PC-9 (cell line): ENCODE measurements at regions not wholly inside any gene's neighbourhood (a gene's known extent, or its start where the extent isn't known, plus 50 kb on each side); places are given as distances from the start of the nearest gene placed in this dataset.

ENCODE experiments used
- BruUV-seq: library from RNA; stranded (reverse); fragments of 400-500 nt; replicated peaks from 2 replicates; lab custom pipeline; 2021; lab: Mats Ljungman, UMichigan
- CTCF ChIA-PET: fragments of 300-600 bp; sonication (Branson Sonifier 250); formaldehyde crosslinking; loops from one replicate; lab custom pipeline; 2022; ENCODE audit warnings: antibody characterized with exemption; lab: Charles Lee
- POLR2A ChIA-PET: fragments of 300-600 bp; sonication (Branson Sonifier 250); formaldehyde crosslinking; loops from one replicate; lab custom pipeline; 2022; ENCODE audit warnings: antibody characterized with exemption; ENCODE audit not compliant: unreplicated experiment; lab: Charles Lee
- DNase-seq, 2 experiments: peaks; one replicate each; pipeline versions ENCODE4 v3.0.0 to v3.0.0-alpha.2; 2015 to 2022; ENCODE audit warnings: mixed read lengths in 1 of 2
- H2AFZ ChIP-seq: fragments of 200-600 bp; sonication (generic); 2 replicates; pipeline ENCODE4 v1.8.1; 2017; ENCODE audit warnings: antibody characterized with exemption
- H3F3A ChIP-seq: fragments of 200-600 bp; sonication (generic); 2 replicates; pipeline ENCODE4 v1.8.1; 2017; ENCODE audit warnings: antibody characterized with exemption, mild to moderate bottlenecking, low read depth; ENCODE audit not compliant: insufficient read depth
- H3K27ac ChIP-seq: fragments of 200-600 bp; sonication (generic); 2 replicates; pipeline ENCODE4 v1.6.1; 2016; ENCODE audit warnings: mixed run types
- H3K27me3 ChIP-seq: fragments of 200-600 bp; sonication (generic); 2 replicates; pipeline ENCODE4 v1.6.1; 2016; ENCODE audit warnings: low read depth, mixed run types; ENCODE audit not compliant: insufficient read depth
- H3K36me3 ChIP-seq: fragments of 200-600 bp; sonication (generic); 2 replicates; pipeline ENCODE4 v1.6.1; 2016; ENCODE audit warnings: low read depth, mixed run types
- H3K4me1 ChIP-seq: fragments of 200-600 bp; sonication (generic); replicated peaks from 2 replicates; pipeline ENCODE4 v1.6.1; 2016; ENCODE audit warnings: mixed run types; ENCODE audit not compliant: insufficient read depth
- H3K4me2 ChIP-seq: fragments of 200-600 bp; sonication (generic); 2 replicates; pipeline ENCODE4 v1.6.1; 2017; ENCODE audit warnings: mixed run types
- H3K4me3 ChIP-seq: fragments of 200-600 bp; sonication (generic); 2 replicates; pipeline ENCODE4 v1.6.1; 2016; ENCODE audit warnings: mixed run types
- H3K79me2 ChIP-seq: fragments of 200-600 bp; sonication (generic); 2 replicates; pipeline ENCODE4 v1.6.1; 2017; ENCODE audit warnings: low read depth, mixed run types
- H3K9me2 ChIP-seq: fragments of 200-600 bp; sonication (generic); 2 replicates; pipeline ENCODE4 v1.8.1; 2017; ENCODE audit warnings: mild to moderate bottlenecking; ENCODE audit not compliant: insufficient read depth
- H3K9me3 ChIP-seq: fragments of 200-600 bp; sonication (generic); 2 replicates; pipeline ENCODE4 v1.8.1; 2016; ENCODE audit warnings: low read depth; ENCODE audit not compliant: insufficient read depth
- H4K20me1 ChIP-seq: fragments of 200-600 bp; sonication (generic); 2 replicates; pipeline ENCODE4 v1.8.1; 2017; ENCODE audit not compliant: insufficient read depth
- CTCF ChIP-seq: fragments of 200-600 bp; sonication (generic); conservative IDR thresholded peaks from 2 replicates; pipeline ENCODE4 v1.6.1; 2017; ENCODE audit warnings: mixed run types, antibody characterized with exemption, mild to moderate bottlenecking, moderate library complexity
- EZH2 ChIP-seq: fragments of 200-600 bp; sonication (generic); IDR thresholded peaks from 2 replicates; pipeline ENCODE4 v1.8.0; 2017; ENCODE audit warnings: antibody characterized with exemption, low read depth
- intact Hi-C: fragments of 100-400 bp; cut with micrococcal nuclease; formaldehyde crosslinking; loops from one replicate; pipeline ENCODE4 v1.10.0; 2022; ENCODE audit not compliant: unreplicated experiment

DNA sequence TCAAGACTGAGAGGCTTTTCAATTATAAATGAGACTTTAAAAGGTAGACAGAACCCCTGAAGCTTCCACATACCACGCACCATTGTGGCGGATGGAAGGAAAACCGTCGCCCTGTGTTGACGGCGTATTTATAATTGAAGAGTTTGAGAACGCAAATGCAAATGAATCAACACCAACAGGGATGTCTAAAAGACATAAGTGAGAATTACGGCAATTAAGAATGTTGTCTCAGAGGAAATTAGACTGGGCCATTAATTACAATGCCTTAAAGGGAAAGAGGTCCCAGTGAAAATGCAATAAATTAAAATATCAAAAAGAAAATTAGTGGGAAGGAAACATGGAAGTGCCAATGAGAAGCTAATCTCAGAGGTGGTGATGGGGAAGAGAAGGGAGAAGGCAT is 148.5 kb upstream of the XYLT1 start:
- BruUV-seq = no TSS peak
- peaks cover 37% of the 10 kb centered on the region; the same call in 1 of the 2 replicates for H3K27me3 ChIP-seq
- intact Hi-C loops = no loop called here
- no peak overlapping the region for H3K27ac ChIP-seq
- no peak for DNase-seq
- no peaks in the 10 kb centered on the region for H3K9me3 ChIP-seq
- no peaks in the 10 kb centered on the region for H4K20me1 ChIP-seq
- H3K4me2 ChIP-seq = no peak overlapping the region
- H3F3A ChIP-seq = no peaks in the 10 kb centered on the region
- CTCF ChIA-PET = no interaction called here
- POLR2A ChIA-PET = no interaction called here
- H3K4me3 ChIP-seq = no peak overlapping the region
- no peaks in the 10 kb centered on the region for H3K36me3 ChIP-seq
- H3K79me2 ChIP-seq = no peaks in the 10 kb centered on the region
- no peaks in the 10 kb centered on the region for H3K4me1 ChIP-seq
- no peak overlapping the region for H2AFZ ChIP-seq
- no peaks in the 10 kb centered on the region for H3K9me2 ChIP-seq
- TF ChIP-seq CTCF (no peak), EZH2 (no peak)

DNA sequence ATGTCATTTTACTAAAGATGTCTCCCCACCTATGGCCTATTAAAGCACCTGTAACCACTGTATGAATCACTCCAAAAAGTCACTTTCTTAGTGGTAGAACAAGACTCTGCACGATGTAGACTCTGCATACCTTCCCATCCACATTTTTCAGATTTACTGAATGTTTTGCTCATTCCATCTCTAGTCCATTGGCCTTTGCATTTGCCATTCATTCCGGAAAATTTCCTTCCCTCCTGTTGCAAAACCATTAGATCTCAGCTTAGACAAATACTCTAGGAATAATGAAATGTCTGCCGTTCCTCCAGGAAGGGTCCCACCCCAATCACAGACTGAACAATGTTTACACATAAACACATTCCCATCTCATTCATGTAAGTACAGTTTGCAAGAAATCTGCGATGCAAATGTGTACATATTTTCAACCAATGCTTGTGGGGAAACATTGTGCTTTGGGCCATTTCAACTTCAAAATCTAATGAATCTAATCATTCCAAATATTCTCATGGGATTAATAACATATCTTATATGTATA is 146.3 kb upstream of the XYLT1 start:
- Histone ChIP-seq H3K4me3 (no peak overlapping the region), H3K27me3 (peaks cover 36% of the 10 kb centered on the region; the same call in 1 of the 2 replicates), H3K9me2 (no peaks in the 10 kb centered on the region), H2AFZ (no peak overlapping the region), H3K9me3 (no peaks in the 10 kb centered on the region), H3F3A (no peaks in the 10 kb centered on the region), H3K4me1 (no peaks in the 10 kb centered on the region), H4K20me1 (no peaks in the 10 kb centered on the region), H3K79me2 (no peaks in the 10 kb centered on the region), H3K36me3 (no peaks in the 10 kb centered on the region), H3K27ac (no peak overlapping the region), H3K4me2 (no peak overlapping the region)
- intact Hi-C loops = no loop called here
- CTCF ChIA-PET = no interaction called here
- no peak for TF ChIP-seq CTCF
- no peak for TF ChIP-seq EZH2
- no peak for DNase-seq
- BruUV-seq = no TSS peak
- POLR2A ChIA-PET = no interaction called here

DNA sequence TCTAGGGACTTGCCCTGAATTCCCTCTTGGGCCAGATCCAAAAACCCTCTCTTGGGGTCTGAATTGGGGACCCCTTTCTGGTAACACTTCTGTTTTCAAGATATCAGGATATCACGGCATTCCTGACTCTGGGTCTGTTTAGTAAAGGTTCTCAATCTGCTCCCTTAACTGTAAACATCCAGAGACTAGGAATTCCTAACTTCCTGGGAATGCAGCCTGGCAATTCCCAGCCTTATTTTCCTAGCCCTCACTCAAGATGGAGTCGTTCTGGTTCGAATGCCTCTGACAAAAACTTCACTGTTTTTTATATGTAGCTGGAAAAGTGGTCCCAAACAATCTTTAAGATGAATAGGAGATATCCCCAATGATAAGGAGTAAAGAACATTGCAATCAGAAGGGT is 141.6 kb upstream of the XYLT1 start:
- Histone ChIP-seq H3K9me2 (no peaks in the 10 kb centered on the region), H3K4me3 (no peak overlapping the region), H3K4me1 (no peaks in the 10 kb centered on the region), H3K79me2 (no peaks in the 10 kb centered on the region), H3K4me2 (no peak overlapping the region), H2AFZ (no peak overlapping the region), H4K20me1 (no peaks in the 10 kb centered on the region), H3K27ac (no peak overlapping the region), H3K36me3 (no peaks in the 10 kb centered on the region), H3F3A (no peaks in the 10 kb centered on the region), H3K9me3 (no peaks in the 10 kb centered on the region), H3K27me3 (peaks cover 13% of the 10 kb centered on the region; the same call in 1 of the 2 replicates)
- ChIA-PET POLR2A (no interaction called here), CTCF (no interaction called here)
- TF ChIP-seq CTCF = no peak
- no peak for TF ChIP-seq EZH2
- DNase-seq = no peak
- BruUV-seq = no TSS peak
- intact Hi-C loops = no loop called here
